ENCODE measurements at regions not wholly inside any gene's neighbourhood (a gene's known extent, or its start where the extent isn't known, plus 50 kb on each side); places are given as distances from the start of the nearest gene placed in this dataset.

GRCh38 chr18:47749600-47749973, 180.9 kb downstream of the SMAD2 start:
- Histone ChIP-seq H3K27me3 (ENCODE audit: insufficient read depth, low read length) (no peaks in the 10 kb centered on the region), H3K4me3 (ENCODE audit: low read depth, low read length, poor library complexity, severe bottlenecking) (no peak overlapping the region), H3K4me2 (ENCODE audit: low read length) (no peak overlapping the region), H3K9me2 (ENCODE audit: low read depth, low read length) (no peaks in the 10 kb centered on the region), H3F3A (ENCODE audit: insufficient read depth, low read length) (no peaks in the 10 kb centered on the region), H3K36me3 (ENCODE audit: insufficient read depth, low read length) (no peaks in the 10 kb centered on the region), H4K20me1 (ENCODE audit: insufficient read depth, low read length) (no peaks in the 10 kb centered on the region), H3K9me3 (ENCODE audit: low read length) (no peaks in the 10 kb centered on the region), H3K4me1 (ENCODE audit: insufficient read depth, low read length, severe bottlenecking) (no peaks in the 10 kb centered on the region), H2AFZ (ENCODE audit: low read length) (no peak overlapping the region), H3K9ac (ENCODE audit: low read length) (no peak overlapping the region), H3K79me2 (ENCODE audit: insufficient read depth, low read length) (no peaks in the 10 kb centered on the region), H3K27ac (ENCODE audit: low read depth, low read length, poor library complexity, severe bottlenecking) (no peak overlapping the region)
- no peak for TF ChIP-seq EZH2 (IDR thresholded peaks at IDR 0.05; ENCODE audit: borderline replicate concordance, low read length)

DNA sequence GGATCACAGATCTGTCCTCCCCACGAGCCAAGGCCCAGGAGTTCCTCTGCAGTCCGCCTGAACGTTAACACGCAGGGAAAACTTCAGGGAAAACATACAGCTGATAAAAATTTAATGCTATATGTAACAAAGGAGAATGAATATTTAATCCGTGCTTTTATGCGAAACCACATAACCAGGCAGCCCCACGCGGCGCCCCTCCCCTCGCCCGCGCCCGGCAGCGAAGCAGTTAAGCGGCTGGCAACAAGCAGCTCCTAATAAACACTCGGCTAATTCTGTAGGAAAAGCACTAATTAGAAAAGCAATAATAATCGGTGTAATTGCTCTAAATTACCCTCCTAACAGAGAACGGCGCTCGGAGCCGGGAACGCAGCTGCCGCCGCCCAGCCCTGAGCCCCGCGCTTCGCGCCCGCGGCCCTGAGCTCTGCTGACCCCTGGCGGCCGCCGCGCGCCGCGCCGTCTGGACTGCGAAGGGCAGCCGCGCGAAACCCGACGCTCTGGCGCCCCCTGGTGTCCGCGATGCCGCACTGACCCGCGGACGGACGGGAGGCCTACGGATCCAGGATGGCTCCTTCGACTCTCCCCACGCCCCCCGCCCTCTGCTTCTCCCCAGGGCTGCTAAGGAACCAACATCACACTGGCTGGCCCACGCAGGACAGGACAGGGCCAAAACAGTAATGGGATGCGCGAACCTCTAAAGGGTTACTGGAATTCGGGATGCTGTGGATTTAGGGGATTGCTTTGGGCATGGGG, 181.4 kb downstream of the SMAD2 start:
- Histone ChIP-seq H3K79me2 (ENCODE audit: insufficient read depth, low read length) (no peaks in the 10 kb centered on the region), H3K27me3 (ENCODE audit: insufficient read depth, low read length) (no peaks in the 10 kb centered on the region), H3K9me3 (ENCODE audit: low read length) (no peaks in the 10 kb centered on the region), H3K4me3 (ENCODE audit: low read depth, low read length, poor library complexity, severe bottlenecking) (no peak overlapping the region), H3K4me2 (ENCODE audit: low read length) (no peak overlapping the region), H3K36me3 (ENCODE audit: insufficient read depth, low read length) (no peaks in the 10 kb centered on the region), H3K4me1 (ENCODE audit: insufficient read depth, low read length, severe bottlenecking) (no peaks in the 10 kb centered on the region), H3F3A (ENCODE audit: insufficient read depth, low read length) (no peaks in the 10 kb centered on the region), H3K9ac (ENCODE audit: low read length) (no peak overlapping the region), H4K20me1 (ENCODE audit: insufficient read depth, low read length) (no peaks in the 10 kb centered on the region), H3K9me2 (ENCODE audit: low read depth, low read length) (no peaks in the 10 kb centered on the region), H3K27ac (ENCODE audit: low read depth, low read length, poor library complexity, severe bottlenecking) (no peak overlapping the region), H2AFZ (ENCODE audit: low read length) (no peak overlapping the region)
- TF ChIP-seq EZH2 (IDR thresholded peaks at IDR 0.05; ENCODE audit: borderline replicate concordance, low read length): no peak
- TF ChIP-seq, protein P1, sequence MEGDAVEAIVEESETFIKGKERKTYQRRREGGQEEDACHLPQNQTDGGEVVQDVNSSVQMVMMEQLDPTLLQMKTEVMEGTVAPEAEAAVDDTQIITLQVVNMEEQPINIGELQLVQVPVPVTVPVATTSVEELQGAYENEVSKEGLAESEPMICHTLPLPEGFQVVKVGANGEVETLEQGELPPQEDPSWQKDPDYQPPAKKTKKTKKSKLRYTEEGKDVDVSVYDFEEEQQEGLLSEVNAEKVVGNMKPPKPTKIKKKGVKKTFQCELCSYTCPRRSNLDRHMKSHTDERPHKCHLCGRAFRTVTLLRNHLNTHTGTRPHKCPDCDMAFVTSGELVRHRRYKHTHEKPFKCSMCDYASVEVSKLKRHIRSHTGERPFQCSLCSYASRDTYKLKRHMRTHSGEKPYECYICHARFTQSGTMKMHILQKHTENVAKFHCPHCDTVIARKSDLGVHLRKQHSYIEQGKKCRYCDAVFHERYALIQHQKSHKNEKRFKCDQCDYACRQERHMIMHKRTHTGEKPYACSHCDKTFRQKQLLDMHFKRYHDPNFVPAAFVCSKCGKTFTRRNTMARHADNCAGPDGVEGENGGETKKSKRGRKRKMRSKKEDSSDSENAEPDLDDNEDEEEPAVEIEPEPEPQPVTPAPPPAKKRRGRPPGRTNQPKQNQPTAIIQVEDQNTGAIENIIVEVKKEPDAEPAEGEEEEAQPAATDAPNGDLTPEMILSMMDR (IDR thresholded peaks at IDR 0.05; ENCODE audit: low read length): peak; percentile 97

- Histone ChIP-seq H3K36me3 (ENCODE audit: insufficient read depth, low read length) (no peaks in the 10 kb centered on the region), H3K27me3 (ENCODE audit: insufficient read depth, low read length) (no peaks in the 10 kb centered on the region), H4K20me1 (ENCODE audit: insufficient read depth, low read length) (no peaks in the 10 kb centered on the region), H3K9me2 (ENCODE audit: low read depth, low read length) (no peaks in the 10 kb centered on the region), H3K4me1 (ENCODE audit: insufficient read depth, low read length, severe bottlenecking) (no peaks in the 10 kb centered on the region), H3F3A (ENCODE audit: insufficient read depth, low read length) (no peaks in the 10 kb centered on the region), H3K9me3 (ENCODE audit: low read length) (no peaks in the 10 kb centered on the region), H3K27ac (ENCODE audit: low read depth, low read length, poor library complexity, severe bottlenecking) (no peak overlapping the region), H3K9ac (ENCODE audit: low read length) (no peak overlapping the region), H3K79me2 (ENCODE audit: insufficient read depth, low read length) (no peaks in the 10 kb centered on the region), H3K4me3 (ENCODE audit: low read depth, low read length, poor library complexity, severe bottlenecking) (no peak overlapping the region), H2AFZ (ENCODE audit: low read length) (no peak overlapping the region), H3K4me2 (ENCODE audit: low read length) (no peak overlapping the region)
- TF ChIP-seq, protein P1 (IDR thresholded peaks at IDR 0.05; ENCODE audit: low read length): no peak
- no peak for TF ChIP-seq EZH2 (IDR thresholded peaks at IDR 0.05; ENCODE audit: borderline replicate concordance, low read length)
These were observed 182.2 kb downstream of the SMAD2 start for GRCh38 chr18:47748093-47748796.

Measured in OCI-LY1 (cell line).